ENCODE measurements at regions not wholly inside any gene's neighbourhood (a gene's known extent, or its start where the extent isn't known, plus 50 kb on each side); places are given as distances from the start of the nearest gene placed in this dataset.

GRCh38 chr10:109103278-109103677 lies 820.0 kb downstream of the XPNPEP1 start:
- TF ChIP-seq CTCF (IDR thresholded peaks at IDR 0.05) (no peak), POLR2A (IDR thresholded peaks at IDR 0.05) (no peak)

All from heart left ventricle (tissue), 13 donors.